ENCODE measurements at regions not wholly inside any gene's neighbourhood (a gene's known extent, or its start where the extent isn't known, plus 50 kb on each side); places are given as distances from the start of the nearest gene placed in this dataset.
"Not testable (repeated sequence)": the region's sequence is repeated elsewhere in the genome, so short reads cannot be mapped to it uniquely, and the experiment has no call there.

DNA sequence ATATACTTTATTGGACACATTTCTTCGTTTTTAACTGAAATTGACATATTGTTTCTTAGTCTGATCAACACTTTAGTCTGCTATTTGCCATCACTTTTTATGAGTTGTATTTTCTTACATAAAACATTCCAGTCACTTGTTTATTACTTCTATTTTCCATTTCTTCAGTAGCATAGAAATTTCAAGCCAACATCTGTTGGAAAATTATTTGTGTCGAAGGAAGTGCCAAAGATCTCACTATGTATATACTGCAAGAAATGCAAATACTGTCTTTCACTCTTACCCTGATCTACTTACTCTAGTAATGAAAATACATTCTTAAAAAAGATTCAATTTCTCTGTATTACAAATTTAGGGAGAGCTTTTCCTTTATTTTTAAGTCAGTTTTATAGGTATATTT is 105.9 kb downstream of the SLC17A6 start:
- no peak for DNase-seq
- Histone ChIP-seq H3K4me2 (ENCODE audit: low read depth, low read length) (no peak overlapping the region), H3K9ac (ENCODE audit: low read length) (no peak overlapping the region), H4K20me1 (ENCODE audit: insufficient read depth, low read length) (no peaks in the 10 kb centered on the region), H3K9me2 (replicated peaks; ENCODE audit: insufficient read depth, low read length) (no peaks in the 10 kb centered on the region), H3F3A (ENCODE audit: insufficient read depth, low read length) (no peaks in the 10 kb centered on the region), H3K27me3 (replicated peaks; ENCODE audit: insufficient read depth, low read length) (no peaks in the 10 kb centered on the region), H2AFZ (ENCODE audit: low read length) (no peak overlapping the region), H3K9me3 (replicated peaks; ENCODE audit: insufficient read depth, low read length) (no peaks in the 10 kb centered on the region), H3K27ac (ENCODE audit: low read length) (no peak overlapping the region), H3K4me1 (ENCODE audit: low read length) (no peaks in the 10 kb centered on the region), H3K4me3 (ENCODE audit: low read length) (no peak overlapping the region), H3K79me2 (ENCODE audit: low read length) (no peaks in the 10 kb centered on the region), H3K36me3 (replicated peaks; ENCODE audit: insufficient read depth, low read length) (no peaks in the 10 kb centered on the region)
- TF ChIP-seq EZH2phosphoT487 (IDR thresholded peaks at IDR 0.05; ENCODE audit: low read length) (no peak), EZH2 (optimal IDR thresholded peaks at IDR 0.05; ENCODE audit: low read depth, low read length) (no peak)
- TF ChIP-seq, protein P1, sequence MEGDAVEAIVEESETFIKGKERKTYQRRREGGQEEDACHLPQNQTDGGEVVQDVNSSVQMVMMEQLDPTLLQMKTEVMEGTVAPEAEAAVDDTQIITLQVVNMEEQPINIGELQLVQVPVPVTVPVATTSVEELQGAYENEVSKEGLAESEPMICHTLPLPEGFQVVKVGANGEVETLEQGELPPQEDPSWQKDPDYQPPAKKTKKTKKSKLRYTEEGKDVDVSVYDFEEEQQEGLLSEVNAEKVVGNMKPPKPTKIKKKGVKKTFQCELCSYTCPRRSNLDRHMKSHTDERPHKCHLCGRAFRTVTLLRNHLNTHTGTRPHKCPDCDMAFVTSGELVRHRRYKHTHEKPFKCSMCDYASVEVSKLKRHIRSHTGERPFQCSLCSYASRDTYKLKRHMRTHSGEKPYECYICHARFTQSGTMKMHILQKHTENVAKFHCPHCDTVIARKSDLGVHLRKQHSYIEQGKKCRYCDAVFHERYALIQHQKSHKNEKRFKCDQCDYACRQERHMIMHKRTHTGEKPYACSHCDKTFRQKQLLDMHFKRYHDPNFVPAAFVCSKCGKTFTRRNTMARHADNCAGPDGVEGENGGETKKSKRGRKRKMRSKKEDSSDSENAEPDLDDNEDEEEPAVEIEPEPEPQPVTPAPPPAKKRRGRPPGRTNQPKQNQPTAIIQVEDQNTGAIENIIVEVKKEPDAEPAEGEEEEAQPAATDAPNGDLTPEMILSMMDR (IDR thresholded peaks at IDR 0.05; ENCODE audit: low read length), result no peak

DNA sequence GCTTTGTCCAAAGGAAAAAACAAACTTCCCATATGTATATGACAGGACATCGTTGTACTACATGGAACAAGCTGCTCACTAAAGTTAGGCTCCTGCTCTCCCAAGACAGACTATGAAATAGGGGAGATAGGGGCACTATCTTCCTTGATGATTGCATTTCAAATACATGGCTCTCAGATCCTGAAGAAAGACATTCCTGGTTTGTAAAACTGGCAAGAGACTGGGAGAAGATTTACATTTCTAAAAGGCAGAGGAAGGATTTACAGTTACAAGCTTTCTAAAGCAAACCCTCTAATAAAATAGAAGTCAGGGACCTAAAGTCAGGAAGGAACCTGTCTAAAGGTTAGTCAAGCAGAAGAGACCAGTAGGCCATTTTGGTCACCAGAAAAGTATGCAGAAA is 103.7 kb downstream of the SLC17A6 start:
- H4K20me1 ChIP-seq (ENCODE audit: insufficient read depth, low read length), result no peaks in the 10 kb centered on the region
- H3K79me2 ChIP-seq (ENCODE audit: low read length), result no peaks in the 10 kb centered on the region
- H3K9ac ChIP-seq (ENCODE audit: low read length), result no peak overlapping the region
- H3K4me3 ChIP-seq (ENCODE audit: low read length), result no peak overlapping the region
- no peaks in the 10 kb centered on the region for H3K4me1 ChIP-seq (ENCODE audit: low read length)
- no peaks in the 10 kb centered on the region for H3K27me3 ChIP-seq (replicated peaks; ENCODE audit: insufficient read depth, low read length)
- H3K27ac ChIP-seq (ENCODE audit: low read length), result no peak overlapping the region
- H3K36me3 ChIP-seq (replicated peaks; ENCODE audit: insufficient read depth, low read length), result no peaks in the 10 kb centered on the region
- DNase-seq, result no peak
- H3K9me2 ChIP-seq (replicated peaks; ENCODE audit: insufficient read depth, low read length), result no peaks in the 10 kb centered on the region
- no peaks in the 10 kb centered on the region for H3F3A ChIP-seq (ENCODE audit: insufficient read depth, low read length)
- no peak overlapping the region for H3K4me2 ChIP-seq (ENCODE audit: low read depth, low read length)
- H3K9me3 ChIP-seq (replicated peaks; ENCODE audit: insufficient read depth, low read length), result no peaks in the 10 kb centered on the region
- H2AFZ ChIP-seq (ENCODE audit: low read length), result no peak overlapping the region
- TF ChIP-seq EZH2phosphoT487 (IDR thresholded peaks at IDR 0.05; ENCODE audit: low read length) (no peak), EZH2 (optimal IDR thresholded peaks at IDR 0.05; ENCODE audit: low read depth, low read length) (no peak)
- TF ChIP-seq, protein P1 (IDR thresholded peaks at IDR 0.05; ENCODE audit: low read length), result no peak

DNA sequence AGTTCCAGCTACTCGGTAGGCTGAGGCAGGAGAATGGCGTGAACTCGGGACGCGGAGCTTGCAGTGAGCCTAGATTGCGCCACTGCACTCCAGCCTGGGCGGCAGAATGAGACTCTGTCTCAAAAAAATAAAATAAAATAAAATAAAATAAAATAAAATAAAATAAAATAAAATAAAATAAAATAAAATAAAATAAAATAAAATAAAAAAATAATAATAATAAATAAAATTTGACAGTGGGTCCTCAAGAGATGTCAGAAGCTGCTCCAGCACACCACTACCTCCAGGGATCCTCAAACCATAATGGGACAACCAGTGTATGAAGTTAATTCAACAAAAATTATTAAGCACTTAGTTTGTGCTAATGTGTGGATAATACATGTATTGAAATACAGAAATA is 97.4 kb downstream of the SLC17A6 start:
- H3K27ac ChIP-seq (ENCODE audit: low read length); H3K9ac ChIP-seq (ENCODE audit: low read length); H4K20me1 ChIP-seq (ENCODE audit: insufficient read depth, low read length); H3K4me1 ChIP-seq (ENCODE audit: low read length); H3K27me3 ChIP-seq (replicated peaks; ENCODE audit: insufficient read depth, low read length); H3K9me3 ChIP-seq (replicated peaks; ENCODE audit: insufficient read depth, low read length); H3K4me2 ChIP-seq (ENCODE audit: low read depth, low read length); H3K9me2 ChIP-seq (replicated peaks; ENCODE audit: insufficient read depth, low read length); H3F3A ChIP-seq (ENCODE audit: insufficient read depth, low read length); H3K4me3 ChIP-seq (ENCODE audit: low read length); H3K79me2 ChIP-seq (ENCODE audit: low read length); DNase-seq; H3K36me3 ChIP-seq (replicated peaks; ENCODE audit: insufficient read depth, low read length); H2AFZ ChIP-seq (ENCODE audit: low read length): not testable (repeated sequence)

DNA sequence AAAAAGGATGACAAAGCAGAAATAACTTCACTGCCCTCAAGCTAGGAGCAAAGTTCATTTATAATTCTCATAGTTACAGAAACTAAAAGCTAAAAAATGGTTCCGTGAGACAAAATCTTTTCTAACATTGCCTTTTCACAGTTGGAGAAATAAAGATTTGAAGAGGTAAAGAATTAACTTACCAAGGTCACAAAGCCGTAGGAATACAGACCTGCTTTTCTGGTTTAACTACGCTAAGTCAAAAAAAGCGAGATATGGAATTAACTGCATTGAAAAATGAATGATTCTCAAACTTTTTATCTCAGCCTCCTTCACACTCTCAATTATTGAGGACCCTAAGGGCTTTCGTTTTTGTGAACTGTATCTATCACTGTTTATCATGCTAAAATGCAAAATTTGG is 95.3 kb downstream of the SLC17A6 start:
- no peak for TF ChIP-seq EZH2 (optimal IDR thresholded peaks at IDR 0.05; ENCODE audit: low read depth, low read length)
- Histone ChIP-seq H2AFZ (ENCODE audit: low read length) (no peak overlapping the region), H3K4me2 (ENCODE audit: low read depth, low read length) (no peak overlapping the region), H3K9me2 (replicated peaks; ENCODE audit: insufficient read depth, low read length) (no peaks in the 10 kb centered on the region), H3K36me3 (replicated peaks; ENCODE audit: insufficient read depth, low read length) (no peaks in the 10 kb centered on the region), H3K79me2 (ENCODE audit: low read length) (no peaks in the 10 kb centered on the region), H3K27me3 (replicated peaks; ENCODE audit: insufficient read depth, low read length) (no peaks in the 10 kb centered on the region), H4K20me1 (ENCODE audit: insufficient read depth, low read length) (no peaks in the 10 kb centered on the region), H3K4me3 (ENCODE audit: low read length) (no peak overlapping the region), H3K27ac (ENCODE audit: low read length) (no peak overlapping the region), H3K4me1 (ENCODE audit: low read length) (no peaks in the 10 kb centered on the region), H3F3A (ENCODE audit: insufficient read depth, low read length) (no peaks in the 10 kb centered on the region), H3K9ac (ENCODE audit: low read length) (no peak overlapping the region), H3K9me3 (replicated peaks; ENCODE audit: insufficient read depth, low read length) (no peaks in the 10 kb centered on the region)
- no peak for DNase-seq
